ENCODE measurements at regions not wholly inside any gene's neighbourhood (a gene's known extent, or its start where the extent isn't known, plus 50 kb on each side); places are given as distances from the start of the nearest gene placed in this dataset.

DNA sequence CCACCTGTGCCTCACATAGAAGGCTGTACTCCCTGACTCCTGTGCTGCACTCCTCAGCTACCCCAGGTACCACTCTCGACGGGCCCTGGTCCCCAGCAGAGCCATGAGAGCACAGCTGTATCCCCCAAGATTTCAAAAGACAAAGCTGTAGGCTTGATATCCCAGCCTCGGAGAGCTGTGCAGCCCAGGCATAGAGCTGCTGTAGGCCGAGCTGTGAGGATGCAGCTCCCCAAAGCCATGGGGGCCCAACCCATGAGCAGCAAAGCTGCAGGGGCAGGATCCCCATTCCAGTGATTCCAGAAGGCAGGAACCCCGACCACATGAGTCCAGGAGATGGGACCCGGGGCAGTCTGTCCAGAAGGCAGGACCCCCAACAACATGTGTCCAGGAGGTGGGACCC is 123.8 kb upstream of the CBLN2 start:
- no peak overlapping the region for H3K4me3 ChIP-seq (ENCODE audit: control insufficient read depth, low read depth, low read length)
- no peak for DNase-seq (ENCODE audit: low read depth)
- TF ChIP-seq, protein P1, sequence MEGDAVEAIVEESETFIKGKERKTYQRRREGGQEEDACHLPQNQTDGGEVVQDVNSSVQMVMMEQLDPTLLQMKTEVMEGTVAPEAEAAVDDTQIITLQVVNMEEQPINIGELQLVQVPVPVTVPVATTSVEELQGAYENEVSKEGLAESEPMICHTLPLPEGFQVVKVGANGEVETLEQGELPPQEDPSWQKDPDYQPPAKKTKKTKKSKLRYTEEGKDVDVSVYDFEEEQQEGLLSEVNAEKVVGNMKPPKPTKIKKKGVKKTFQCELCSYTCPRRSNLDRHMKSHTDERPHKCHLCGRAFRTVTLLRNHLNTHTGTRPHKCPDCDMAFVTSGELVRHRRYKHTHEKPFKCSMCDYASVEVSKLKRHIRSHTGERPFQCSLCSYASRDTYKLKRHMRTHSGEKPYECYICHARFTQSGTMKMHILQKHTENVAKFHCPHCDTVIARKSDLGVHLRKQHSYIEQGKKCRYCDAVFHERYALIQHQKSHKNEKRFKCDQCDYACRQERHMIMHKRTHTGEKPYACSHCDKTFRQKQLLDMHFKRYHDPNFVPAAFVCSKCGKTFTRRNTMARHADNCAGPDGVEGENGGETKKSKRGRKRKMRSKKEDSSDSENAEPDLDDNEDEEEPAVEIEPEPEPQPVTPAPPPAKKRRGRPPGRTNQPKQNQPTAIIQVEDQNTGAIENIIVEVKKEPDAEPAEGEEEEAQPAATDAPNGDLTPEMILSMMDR (conservative IDR thresholded peaks at IDR 0.05; ENCODE audit: control insufficient read depth, insufficient read depth, low read depth, low read length): no peak

DNA sequence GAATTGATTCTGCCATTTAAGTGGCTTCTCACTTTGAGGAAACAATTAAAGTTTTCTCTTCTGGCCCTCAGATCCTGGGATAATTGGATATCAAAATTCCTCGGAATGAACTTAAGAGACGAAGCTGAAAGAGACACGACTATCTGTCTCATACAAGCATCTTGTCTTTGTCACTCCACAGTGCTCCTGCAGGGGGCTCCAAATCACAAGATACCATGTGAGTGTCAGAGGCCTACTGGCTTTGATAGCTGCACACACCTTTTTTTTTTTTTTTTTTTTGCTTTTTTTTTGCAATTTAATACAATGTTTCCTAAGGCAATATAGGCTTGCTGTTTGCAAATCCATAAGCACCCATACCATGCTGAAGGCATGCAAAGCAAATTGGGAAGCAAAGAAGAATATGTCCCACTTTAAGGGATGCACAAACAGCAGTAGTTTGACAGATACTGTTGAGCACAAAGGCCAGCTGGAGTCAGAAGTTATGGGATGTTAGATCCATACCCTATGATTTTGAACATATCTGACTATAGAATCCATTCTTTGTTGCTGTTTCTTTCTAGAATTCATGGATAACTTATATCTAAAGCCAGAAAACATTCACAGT is 109.0 kb upstream of the CBLN2 start:
- TF ChIP-seq, protein P1 (conservative IDR thresholded peaks at IDR 0.05; ENCODE audit: control insufficient read depth, insufficient read depth, low read depth, low read length): peak; percentile 34
- no peak overlapping the region for H3K4me3 ChIP-seq (ENCODE audit: control insufficient read depth, low read depth, low read length)
- peak; percentile 11 for DNase-seq (ENCODE audit: low read depth)

DNA sequence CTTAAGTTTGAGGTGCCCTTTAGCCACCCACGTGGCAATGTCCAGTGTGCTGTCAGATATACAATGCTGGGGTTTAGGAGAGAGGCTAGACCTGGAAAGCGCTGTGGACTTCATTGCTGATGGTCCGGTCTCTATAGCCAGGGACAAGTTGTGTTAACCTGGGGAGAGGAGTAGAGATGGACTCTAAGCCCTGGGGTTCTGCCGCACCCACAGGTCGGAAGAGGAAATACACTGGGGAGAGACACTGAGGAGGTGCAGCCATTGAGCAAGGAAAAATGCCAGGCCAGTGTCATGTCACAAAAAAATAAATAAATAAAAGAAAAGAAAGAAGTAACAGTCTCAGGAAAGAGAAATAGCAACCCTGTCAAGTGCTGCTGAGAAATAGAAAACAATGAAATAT is 106.9 kb upstream of the CBLN2 start:
- no peak for DNase-seq (ENCODE audit: low read depth)
- no peak overlapping the region for H3K4me3 ChIP-seq (ENCODE audit: control insufficient read depth, low read depth, low read length)
- TF ChIP-seq, protein P1 (conservative IDR thresholded peaks at IDR 0.05; ENCODE audit: control insufficient read depth, insufficient read depth, low read depth, low read length): no peak

DNA sequence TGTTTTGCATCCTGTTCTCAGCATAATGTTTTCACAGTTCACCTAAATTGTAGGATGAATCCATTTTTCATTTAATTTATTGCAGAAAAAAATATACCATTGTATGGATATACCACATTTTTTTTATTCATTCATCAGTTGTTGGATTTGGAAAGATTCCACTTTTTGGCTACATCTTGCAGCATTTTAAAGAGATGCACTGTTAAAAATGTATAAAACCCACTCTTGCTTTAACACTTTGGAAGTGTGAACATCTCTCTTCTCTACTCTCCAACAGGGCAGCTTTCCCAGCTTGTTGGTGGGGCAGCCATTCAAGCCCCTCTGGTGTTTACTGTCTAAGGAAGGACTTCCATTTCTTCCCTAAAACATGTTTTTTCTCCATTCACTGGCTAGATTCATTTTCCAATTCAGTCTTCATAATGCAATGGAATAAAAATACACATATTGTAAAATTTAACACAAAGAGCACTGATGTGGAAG is 104.4 kb upstream of the CBLN2 start:
- no peak for DNase-seq (ENCODE audit: low read depth)
- TF ChIP-seq, protein P1 (conservative IDR thresholded peaks at IDR 0.05; ENCODE audit: control insufficient read depth, insufficient read depth, low read depth, low read length): no peak
- no peak overlapping the region for H3K4me3 ChIP-seq (ENCODE audit: control insufficient read depth, low read depth, low read length)

DNA sequence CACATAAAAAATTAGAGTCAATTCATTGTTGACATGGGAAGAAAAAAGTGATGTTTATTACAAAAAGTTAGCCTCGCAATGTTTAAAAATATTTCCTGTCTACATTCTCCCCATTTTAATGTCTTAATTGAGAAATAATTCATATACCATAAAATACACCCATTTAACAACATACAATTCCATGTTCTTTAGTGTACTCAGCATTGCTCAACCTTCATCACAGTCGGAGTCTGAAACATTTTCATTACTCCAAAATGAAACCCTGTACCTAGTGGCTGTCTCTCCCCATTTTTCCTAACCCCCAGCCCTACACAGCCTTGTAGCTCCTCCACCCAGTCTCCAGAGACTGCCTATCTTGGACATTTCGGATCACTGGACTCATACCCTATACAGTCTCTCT is 103.9 kb upstream of the CBLN2 start:
- no peak for DNase-seq (ENCODE audit: low read depth)
- H3K4me3 ChIP-seq (ENCODE audit: control insufficient read depth, low read depth, low read length): no peak overlapping the region
- TF ChIP-seq, protein P1 (conservative IDR thresholded peaks at IDR 0.05; ENCODE audit: control insufficient read depth, insufficient read depth, low read depth, low read length): no peak

DNA sequence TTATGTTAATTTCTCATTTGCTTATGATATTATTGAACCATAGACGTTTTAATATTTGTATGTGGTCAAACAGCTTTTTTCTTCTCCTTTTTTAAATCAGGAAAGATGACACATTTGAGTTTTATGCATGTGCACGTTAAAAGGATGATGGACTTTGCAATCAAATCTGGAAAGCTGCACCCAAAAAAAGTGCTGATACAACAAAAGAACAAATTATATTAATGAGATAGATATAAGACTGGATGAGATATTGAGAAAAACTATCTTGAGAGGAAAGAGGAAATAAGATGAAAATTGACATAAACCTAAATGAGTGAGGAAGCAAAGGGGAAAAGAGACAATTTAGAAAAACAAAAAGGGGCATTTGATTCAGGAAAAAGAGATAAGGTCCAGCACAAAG is 96.4 kb upstream of the CBLN2 start:
- DNase-seq (ENCODE audit: low read depth): no peak
- TF ChIP-seq, protein P1 (conservative IDR thresholded peaks at IDR 0.05; ENCODE audit: control insufficient read depth, insufficient read depth, low read depth, low read length): no peak
- no peak overlapping the region for H3K4me3 ChIP-seq (ENCODE audit: control insufficient read depth, low read depth, low read length)

DNA sequence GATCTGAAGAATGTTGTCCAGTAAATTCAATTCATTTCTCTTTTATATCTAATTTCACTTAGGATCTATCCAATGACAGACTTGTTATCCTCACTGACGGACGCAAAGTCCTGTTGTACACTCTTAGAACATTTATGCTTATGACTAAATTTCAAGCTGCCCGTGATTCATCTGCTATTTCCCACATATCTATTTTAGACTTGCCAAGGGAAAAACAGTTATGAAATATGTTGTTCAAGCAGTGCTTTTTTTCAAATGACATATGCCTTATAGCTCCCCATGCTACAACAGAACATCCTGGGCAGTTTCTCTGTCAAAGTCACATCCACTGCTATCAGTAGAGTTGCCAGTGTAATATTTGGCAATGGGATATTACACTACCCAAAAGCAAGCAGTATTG is 94.2 kb upstream of the CBLN2 start:
- DNase-seq (ENCODE audit: low read depth): no peak
- TF ChIP-seq, protein P1 (conservative IDR thresholded peaks at IDR 0.05; ENCODE audit: control insufficient read depth, insufficient read depth, low read depth, low read length): no peak
- no peak overlapping the region for H3K4me3 ChIP-seq (ENCODE audit: control insufficient read depth, low read depth, low read length)
